Stimulated activated CD4-positive, alpha-beta T cell treated with anti-CD3 and anti-CD28 coated beads, Interleukin-15, amount 100 ng/mL, for 24 hours (primary cell): ENCODE measurements at regions not wholly inside any gene's neighbourhood (a gene's known extent, or its start where the extent isn't known, plus 50 kb on each side); places are given as distances from the start of the nearest gene placed in this dataset.

Source experiments
- DNase-seq: peaks from one replicate; pipeline ENCODE4 v3.0.0-alpha.2; 2020

GRCh38 chr4:58679886-58680285 lies 1569.7 kb upstream of the IGFBP7 start:
- no peak for DNase-seq

- no peak for DNase-seq
Observed at GRCh38 chr4:58679051-58679450, 1568.9 kb upstream of the IGFBP7 start.

- no peak for DNase-seq
Observed at GRCh38 chr4:58669783-58670182, 1559.6 kb upstream of the IGFBP7 start.

- DNase-seq = no peak
Observed at GRCh38 chr4:58665649-58666048, 1555.5 kb upstream of the IGFBP7 start.

- no peak for DNase-seq
Observed at GRCh38 chr4:58658701-58659100, 1548.5 kb upstream of the IGFBP7 start.

GRCh38 chr4:58653251-58653650 lies 1543.1 kb upstream of the IGFBP7 start:
- DNase-seq = no peak

- DNase-seq = no peak
Observed at GRCh38 chr4:58649226-58649625, 1539.0 kb upstream of the IGFBP7 start.

- no peak for DNase-seq
Observed at GRCh38 chr4:58646126-58646525, 1535.9 kb upstream of the IGFBP7 start.

GRCh38 chr4:58644549-58644948 lies 1534.4 kb upstream of the IGFBP7 start:
- DNase-seq = no peak

GRCh38 chr4:58636381-58636780 lies 1526.2 kb upstream of the IGFBP7 start:
- no peak for DNase-seq

- no peak for DNase-seq
Observed at GRCh38 chr4:58617226-58617625, 1507.0 kb upstream of the IGFBP7 start.

GRCh38 chr4:58611012-58611411 lies 1500.8 kb upstream of the IGFBP7 start:
- no peak for DNase-seq

- DNase-seq = no peak
Observed at GRCh38 chr4:58606303-58606702, 1496.1 kb upstream of the IGFBP7 start.

- no peak for DNase-seq
Observed at GRCh38 chr4:58603951-58604350, 1493.8 kb upstream of the IGFBP7 start.

GRCh38 chr4:58602731-58603359 lies 1492.7 kb upstream of the IGFBP7 start:
- no peak for DNase-seq

- no peak for DNase-seq
Observed at GRCh38 chr4:58602022-58602421, 1491.8 kb upstream of the IGFBP7 start.

- DNase-seq = no peak
Observed at GRCh38 chr4:58600290-58600689, 1490.1 kb upstream of the IGFBP7 start.

GRCh38 chr4:58590722-58591121 lies 1480.5 kb upstream of the IGFBP7 start:
- DNase-seq = no peak

GRCh38 chr4:58587856-58588255 lies 1477.7 kb upstream of the IGFBP7 start:
- DNase-seq = no peak

GRCh38 chr4:58566260-58566659 lies 1456.1 kb upstream of the IGFBP7 start:
- DNase-seq = no peak

- no peak for DNase-seq
Observed at GRCh38 chr4:58564695-58565475, 1454.7 kb upstream of the IGFBP7 start.

GRCh38 chr4:58561170-58561569 lies 1451.0 kb upstream of the IGFBP7 start:
- no peak for DNase-seq

- no peak for DNase-seq
Observed at GRCh38 chr4:58560736-58561135, 1450.6 kb upstream of the IGFBP7 start.

- DNase-seq = no peak
Observed at GRCh38 chr4:58553679-58554078, 1443.5 kb upstream of the IGFBP7 start.

GRCh38 chr4:58553031-58553430 lies 1442.8 kb upstream of the IGFBP7 start:
- DNase-seq = no peak
